Ramos (cell line): ENCODE measurements at regions not wholly inside any gene's neighbourhood (a gene's known extent, or its start where the extent isn't known, plus 50 kb on each side); places are given as distances from the start of the nearest gene placed in this dataset.
"Not testable (repeated sequence)": the region's sequence is repeated elsewhere in the genome, so short reads cannot be mapped to it uniquely, and the experiment has no call there.

Experiments used
- in situ Hi-C: fragments of 300-500 bp; cut with MboI; formaldehyde crosslinking; loops from one replicate; pipeline ENCODE4 v1.14.3; 2022; ENCODE audit warnings: low sequenced_read_pairs; ENCODE audit not compliant: unreplicated experiment

DNA sequence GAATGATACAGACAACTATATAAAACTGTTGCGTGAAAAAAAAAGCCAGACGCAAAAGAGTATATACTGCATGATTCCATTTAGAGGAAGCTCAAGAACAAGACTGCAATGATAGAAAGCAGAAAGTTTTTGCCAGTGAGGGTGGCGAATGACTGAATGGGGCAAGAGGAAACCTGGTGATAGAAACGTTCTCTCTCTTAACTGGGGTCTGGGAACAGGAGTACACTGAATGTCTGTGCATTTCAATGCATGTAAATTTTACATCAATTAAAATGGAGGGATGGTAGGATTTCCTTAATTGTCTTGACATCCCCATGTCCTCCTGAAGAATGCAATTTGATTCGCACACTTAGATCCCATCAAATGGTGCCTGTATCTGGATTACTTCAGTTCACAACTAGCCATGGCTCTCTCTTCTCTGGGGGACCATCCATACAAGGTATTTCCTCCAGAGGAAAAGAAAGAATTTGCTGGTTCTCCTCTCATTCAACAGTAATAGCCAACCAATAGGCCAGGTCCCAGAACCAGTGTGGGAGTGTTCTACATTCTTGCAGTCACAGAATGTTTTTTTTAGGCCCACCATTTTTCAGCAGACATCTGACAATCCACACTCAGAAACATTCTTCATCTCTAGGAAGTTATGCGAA lies 221.0 kb upstream of the KLF14 start:
- in situ Hi-C loops = no loop called here

GRCh38 chr7:130955565-130955919 lies 221.5 kb upstream of the KLF14 start:
- in situ Hi-C loops = no loop called here

- in situ Hi-C loops = no loop called here
These were observed 222.6 kb upstream of the KLF14 start for GRCh38 chr7:130956417-130957136.

GRCh38 chr7:130957137-130957513 lies 223.1 kb upstream of the KLF14 start:
- in situ Hi-C loops = no loop called here

GRCh38 chr7:130957722-130958435 lies 223.9 kb upstream of the KLF14 start:
- in situ Hi-C loops = not testable (repeated sequence)

GRCh38 chr7:130958846-130959245 lies 224.8 kb upstream of the KLF14 start:
- in situ Hi-C loops = no loop called here

- in situ Hi-C loops = no loop called here
These were observed 225.8 kb upstream of the KLF14 start for GRCh38 chr7:130959743-130960207.

DNA sequence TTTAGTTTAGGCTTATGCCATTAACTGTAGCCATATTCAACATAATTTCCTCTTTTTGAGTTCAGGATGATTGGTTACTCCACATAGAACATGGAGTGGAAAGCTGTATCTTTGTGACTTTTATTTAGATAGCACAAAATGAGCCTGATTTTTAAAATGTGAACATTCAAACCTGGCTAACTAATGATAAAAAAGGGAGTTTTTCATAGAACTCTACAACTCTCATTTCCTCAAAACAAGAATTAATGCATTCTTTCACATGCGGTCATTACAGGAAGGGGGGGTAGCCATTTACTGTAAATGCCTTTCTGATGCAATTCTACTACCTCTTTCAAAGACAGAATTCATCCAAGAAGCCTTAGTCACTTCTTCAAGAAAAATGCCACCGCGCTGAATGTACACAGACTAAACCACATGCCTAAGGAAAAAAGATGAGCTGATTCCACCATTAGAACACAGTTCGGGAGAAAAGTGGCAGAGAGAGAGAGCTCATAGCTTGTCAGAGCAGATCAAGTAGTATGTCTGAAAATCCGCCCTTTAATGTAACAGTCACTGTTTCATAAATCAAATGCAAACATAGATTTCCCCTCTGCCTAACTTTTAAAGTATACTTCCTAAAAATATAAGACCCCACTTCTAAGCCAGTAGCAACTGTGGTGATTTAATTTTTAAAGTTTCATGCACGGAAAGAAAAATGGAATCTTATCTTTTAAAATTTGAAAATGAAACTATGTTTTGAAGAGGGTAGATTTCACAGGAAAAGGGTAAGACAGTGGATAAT lies 226.4 kb upstream of the KLF14 start:
- in situ Hi-C loops = no loop called here

DNA sequence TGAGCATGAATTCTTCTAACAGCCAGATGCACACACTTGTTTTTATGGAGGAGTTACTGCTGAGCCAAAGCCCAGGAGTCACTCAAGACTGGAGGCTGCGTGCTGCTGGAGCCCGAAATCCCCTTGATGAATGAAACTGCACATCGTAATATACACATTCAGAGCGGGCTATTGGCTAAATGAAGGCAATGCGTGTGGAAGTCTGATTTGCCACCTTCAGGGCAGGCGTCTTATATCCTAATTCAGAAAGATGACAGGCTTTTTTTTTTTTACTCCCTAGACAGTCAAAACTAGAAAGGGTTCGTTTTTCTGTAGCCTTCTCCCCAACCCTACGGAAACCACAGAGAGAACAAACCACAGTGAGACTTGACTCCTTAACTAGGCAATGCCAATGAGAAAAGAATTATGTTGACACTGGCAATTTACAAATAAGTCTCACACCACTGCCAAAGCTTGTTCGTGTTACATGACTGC lies 227.2 kb upstream of the KLF14 start:
- in situ Hi-C loops = no loop called here

GRCh38 chr7:130962109-130962508 lies 228.1 kb upstream of the KLF14 start:
- in situ Hi-C loops = no loop called here

- in situ Hi-C loops = no loop called here
These were observed 229.3 kb upstream of the KLF14 start for GRCh38 chr7:130963339-130963738.

DNA sequence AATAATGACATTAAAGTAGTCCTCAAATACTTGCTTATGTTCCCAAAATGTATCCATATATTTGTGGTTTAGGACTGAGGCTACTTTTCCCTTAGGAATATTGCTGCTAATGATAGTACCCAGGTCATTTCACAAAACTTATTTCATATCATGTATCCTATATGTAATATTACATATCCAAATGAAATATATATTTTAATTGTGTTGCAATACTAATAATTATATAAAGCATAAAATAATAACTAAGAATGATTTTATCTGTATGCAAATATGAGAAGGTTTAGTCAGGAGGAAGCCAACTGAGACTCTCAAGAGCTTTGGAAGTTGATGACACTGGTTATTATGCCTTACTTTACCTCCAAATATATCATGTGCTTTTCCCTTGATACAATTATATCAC lies 231.5 kb upstream of the KLF14 start:
- in situ Hi-C loops = no loop called here

DNA sequence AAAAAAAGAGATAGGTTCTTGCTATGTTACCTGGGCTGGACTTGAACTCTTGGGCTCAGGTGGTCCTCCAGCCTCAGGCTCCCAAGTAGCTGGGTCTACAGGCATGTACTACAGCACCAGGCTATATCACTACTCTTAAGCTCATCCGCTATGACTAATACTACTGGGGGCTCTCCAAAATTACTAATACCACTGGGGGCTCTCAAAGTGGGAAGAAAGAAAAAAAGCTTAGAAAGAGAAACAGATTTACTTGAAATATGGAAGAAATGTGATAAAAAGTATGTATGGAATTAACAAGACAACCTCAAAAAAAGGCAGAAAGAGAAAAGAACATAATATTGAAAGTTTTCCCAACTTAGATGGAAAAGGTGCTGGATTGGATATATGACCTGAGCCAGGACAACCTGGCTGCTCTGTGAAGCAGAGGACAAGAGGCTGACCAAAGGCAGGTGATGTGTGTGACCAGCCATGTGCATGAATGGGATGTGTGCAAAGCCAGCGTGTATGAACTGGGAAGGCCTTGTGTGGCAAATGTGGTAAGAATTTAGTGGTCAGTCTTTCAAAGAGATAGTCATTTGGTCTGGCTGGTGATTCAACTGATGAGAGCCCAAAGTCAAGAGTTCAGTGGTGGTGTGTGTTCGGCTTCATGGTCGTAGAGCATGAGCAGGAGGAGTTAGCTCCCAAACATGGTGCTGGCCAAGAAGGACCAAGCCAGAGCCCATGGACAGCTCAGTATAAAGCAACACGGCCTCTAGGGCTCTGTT lies 232.4 kb upstream of the KLF14 start:
- in situ Hi-C loops = no loop called here

- in situ Hi-C loops = no loop called here
These were observed 236.2 kb upstream of the KLF14 start for GRCh38 chr7:130970196-130970595.

DNA sequence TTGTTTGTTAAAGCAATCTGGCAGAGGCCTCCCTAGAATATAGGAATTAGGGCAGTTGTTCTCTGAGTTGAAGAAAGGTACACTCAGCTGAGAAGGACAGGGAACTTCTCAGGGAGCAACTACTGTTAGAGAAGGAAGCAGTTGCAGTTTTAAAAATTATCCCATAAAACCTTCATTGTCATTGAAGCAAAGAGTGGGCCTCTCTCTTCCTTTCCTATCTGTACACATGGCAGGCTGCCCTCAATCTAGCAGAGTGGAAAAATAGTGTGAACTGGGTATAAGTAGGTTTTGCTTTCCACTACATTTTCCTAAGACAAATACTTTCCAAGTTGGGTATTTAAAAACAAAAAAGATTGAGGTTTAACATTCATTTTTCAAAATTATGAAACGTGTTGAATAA lies 236.7 kb upstream of the KLF14 start:
- in situ Hi-C loops = no loop called here

- in situ Hi-C loops = no loop called here
These were observed 237.3 kb upstream of the KLF14 start for GRCh38 chr7:130971297-130971696.

DNA sequence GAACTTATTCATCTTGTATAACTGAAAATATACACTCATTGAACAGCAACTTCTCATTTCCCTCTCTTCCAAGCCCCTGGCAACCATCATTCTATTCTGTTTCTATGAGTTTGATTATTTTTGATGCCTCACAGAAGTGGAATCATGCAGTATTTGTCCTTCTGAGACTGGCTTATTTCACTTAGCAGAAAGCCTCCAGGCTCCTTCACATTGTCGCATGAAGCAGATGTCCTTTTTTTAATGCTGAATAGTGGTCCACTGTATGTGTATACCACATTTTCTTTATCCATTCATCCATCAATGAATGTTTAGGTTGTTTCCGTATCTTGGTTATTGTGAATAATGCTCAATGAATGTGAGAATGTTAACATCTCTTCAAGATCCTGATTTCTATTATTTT lies 238.2 kb upstream of the KLF14 start:
- in situ Hi-C loops = no loop called here

DNA sequence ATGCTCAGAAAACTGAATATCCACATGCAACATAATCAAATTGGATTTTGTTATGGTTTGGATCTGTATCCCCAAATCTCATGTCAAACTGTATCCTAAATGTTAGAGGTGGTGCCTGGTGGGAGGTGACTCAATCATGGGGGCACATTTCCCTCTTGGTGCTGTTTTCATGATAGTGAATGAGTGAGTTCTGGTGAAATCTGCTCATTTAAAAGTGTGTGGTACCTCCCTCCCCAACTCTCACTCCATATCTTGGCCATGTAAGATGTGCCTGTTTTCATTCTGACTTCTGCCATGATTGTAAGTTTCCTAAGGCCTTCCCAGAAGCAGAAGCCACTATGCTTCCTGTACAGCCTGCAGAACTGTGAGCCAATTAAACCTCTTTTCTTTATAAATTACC lies 239.6 kb upstream of the KLF14 start:
- in situ Hi-C loops = no loop called here

DNA sequence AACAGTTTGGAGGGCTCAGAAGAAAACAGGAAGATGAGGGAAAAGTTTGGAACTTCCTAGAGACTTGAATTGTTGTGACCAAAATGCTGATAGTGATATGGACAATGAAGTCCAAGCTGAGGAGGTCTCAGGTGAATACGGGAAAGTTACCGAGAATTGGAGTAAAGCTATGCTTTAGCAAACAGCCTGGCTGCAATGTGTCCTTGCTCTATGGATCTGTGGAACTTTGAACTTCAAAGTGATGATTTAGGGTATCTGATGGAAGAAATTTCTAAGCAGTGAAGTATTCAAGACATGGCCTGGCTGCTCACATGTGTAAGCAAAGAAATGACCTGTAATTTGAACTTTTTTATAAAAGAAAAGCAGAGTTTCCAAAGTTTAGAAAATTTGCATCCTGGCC lies 240.2 kb upstream of the KLF14 start:
- in situ Hi-C loops = no loop called here

DNA sequence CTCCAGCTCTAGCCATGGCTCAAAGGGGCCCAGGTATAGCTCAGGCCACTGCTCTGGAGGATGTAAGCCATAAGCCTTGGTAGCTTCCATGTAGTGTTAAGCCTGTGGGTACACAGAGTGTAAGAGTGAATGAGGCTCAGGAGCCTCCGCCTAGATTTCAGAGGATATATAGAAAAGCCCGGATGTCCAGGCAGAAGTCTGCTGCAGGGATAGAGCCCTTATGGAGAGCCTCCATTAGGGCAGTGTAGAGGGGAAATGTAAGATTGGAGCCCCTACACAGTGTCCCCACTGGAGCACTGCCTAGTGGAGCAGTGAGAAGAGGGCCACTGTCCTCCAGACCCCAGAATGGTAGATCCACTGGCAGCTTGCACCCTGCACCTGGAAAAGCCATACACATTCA lies 240.8 kb upstream of the KLF14 start:
- in situ Hi-C loops = no loop called here
